HG03342 (cell line): ENCODE measurements at regions not wholly inside any gene's neighbourhood (a gene's known extent, or its start where the extent isn't known, plus 50 kb on each side); places are given as distances from the start of the nearest gene placed in this dataset.

Experiments used
- ATAC-seq: cut with Tn5 transposase; IDR thresholded peaks from one replicate; pipeline ENCODE4 v1.9.1; 2021; ENCODE audit warnings: mild to moderate bottlenecking, moderate library complexity; ENCODE audit not compliant: unreplicated experiment

GRCh38 chr17:69761767-69762321 is 313.2 kb upstream of the KCNJ16 start:
- no peak for ATAC-seq

- no peak for ATAC-seq
Observed at GRCh38 chr17:69762359-69762758, 312.7 kb upstream of the KCNJ16 start.

GRCh38 chr17:69762766-69763165 is 312.3 kb upstream of the KCNJ16 start:
- ATAC-seq: no peak

- no peak for ATAC-seq
Observed at GRCh38 chr17:69763503-69763902, 311.5 kb upstream of the KCNJ16 start.

- no peak for ATAC-seq
Observed at GRCh38 chr17:69764146-69764545, 310.9 kb upstream of the KCNJ16 start.

- no peak for ATAC-seq
Observed at GRCh38 chr17:69769050-69769449, 306.0 kb upstream of the KCNJ16 start.

GRCh38 chr17:69773081-69773480 is 301.9 kb upstream of the KCNJ16 start:
- no peak for ATAC-seq

- no peak for ATAC-seq
Observed at GRCh38 chr17:69779378-69780214, 295.4 kb upstream of the KCNJ16 start.

- ATAC-seq: no peak
Observed at GRCh38 chr17:69783865-69784264, 291.2 kb upstream of the KCNJ16 start.

- ATAC-seq: no peak
Observed at GRCh38 chr17:69788957-69789356, 286.1 kb upstream of the KCNJ16 start.

GRCh38 chr17:69796078-69796477 is 278.9 kb upstream of the KCNJ16 start:
- ATAC-seq: no peak

- no peak for ATAC-seq
Observed at GRCh38 chr17:69800870-69801269, 274.2 kb upstream of the KCNJ16 start.

- no peak for ATAC-seq
Observed at GRCh38 chr17:69801368-69801767, 273.7 kb upstream of the KCNJ16 start.

GRCh38 chr17:69802045-69802740 is 272.8 kb upstream of the KCNJ16 start:
- ATAC-seq: no peak

GRCh38 chr17:69809331-69809730 is 265.7 kb upstream of the KCNJ16 start:
- no peak for ATAC-seq

GRCh38 chr17:69810326-69810965 is 264.6 kb upstream of the KCNJ16 start:
- no peak for ATAC-seq

- ATAC-seq: no peak
Observed at GRCh38 chr17:69812240-69812837, 262.7 kb upstream of the KCNJ16 start.

- ATAC-seq: no peak
Observed at GRCh38 chr17:69814031-69814430, 261.0 kb upstream of the KCNJ16 start.

GRCh38 chr17:69815406-69815805 is 259.6 kb upstream of the KCNJ16 start:
- ATAC-seq: no peak

- ATAC-seq: no peak
Observed at GRCh38 chr17:69818467-69818866, 256.6 kb upstream of the KCNJ16 start.
